ENCODE measurements at regions not wholly inside any gene's neighbourhood (a gene's known extent, or its start where the extent isn't known, plus 50 kb on each side); places are given as distances from the start of the nearest gene placed in this dataset.
"Not testable (repeated sequence)": the region's sequence is repeated elsewhere in the genome, so short reads cannot be mapped to it uniquely, and the experiment has no call there.

- no peaks in the 10 kb centered on the region for H3K4me1 Mint-ChIP-seq
- no peak overlapping the region for H3K27ac Mint-ChIP-seq
- H3K9me3 Mint-ChIP-seq, result peaks cover 24% of the 10 kb centered on the region
- H3K27me3 Mint-ChIP-seq (ENCODE audit: low read depth), result no peaks in the 10 kb centered on the region
- TF ChIP-seq, protein P1, sequence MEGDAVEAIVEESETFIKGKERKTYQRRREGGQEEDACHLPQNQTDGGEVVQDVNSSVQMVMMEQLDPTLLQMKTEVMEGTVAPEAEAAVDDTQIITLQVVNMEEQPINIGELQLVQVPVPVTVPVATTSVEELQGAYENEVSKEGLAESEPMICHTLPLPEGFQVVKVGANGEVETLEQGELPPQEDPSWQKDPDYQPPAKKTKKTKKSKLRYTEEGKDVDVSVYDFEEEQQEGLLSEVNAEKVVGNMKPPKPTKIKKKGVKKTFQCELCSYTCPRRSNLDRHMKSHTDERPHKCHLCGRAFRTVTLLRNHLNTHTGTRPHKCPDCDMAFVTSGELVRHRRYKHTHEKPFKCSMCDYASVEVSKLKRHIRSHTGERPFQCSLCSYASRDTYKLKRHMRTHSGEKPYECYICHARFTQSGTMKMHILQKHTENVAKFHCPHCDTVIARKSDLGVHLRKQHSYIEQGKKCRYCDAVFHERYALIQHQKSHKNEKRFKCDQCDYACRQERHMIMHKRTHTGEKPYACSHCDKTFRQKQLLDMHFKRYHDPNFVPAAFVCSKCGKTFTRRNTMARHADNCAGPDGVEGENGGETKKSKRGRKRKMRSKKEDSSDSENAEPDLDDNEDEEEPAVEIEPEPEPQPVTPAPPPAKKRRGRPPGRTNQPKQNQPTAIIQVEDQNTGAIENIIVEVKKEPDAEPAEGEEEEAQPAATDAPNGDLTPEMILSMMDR (IDR thresholded peaks at IDR 0.05; ENCODE audit: unreplicated experiment in 3 of 3), result no peak
- no peaks in the 10 kb centered on the region for H3K36me3 Mint-ChIP-seq (ENCODE audit: low read depth)
- H3K4me3 Mint-ChIP-seq, result no peak overlapping the region
Measured at GRCh38 chr2:195437521-195437920, 219.5 kb upstream of the SLC39A10 start.

- no peaks in the 10 kb centered on the region for H3K27me3 Mint-ChIP-seq (ENCODE audit: low read depth)
- H3K36me3 Mint-ChIP-seq (ENCODE audit: low read depth), result no peaks in the 10 kb centered on the region
- TF ChIP-seq, protein P1 (IDR thresholded peaks at IDR 0.05; ENCODE audit: unreplicated experiment in 3 of 3), result no peak
- H3K4me3 Mint-ChIP-seq, result no peak overlapping the region
- H3K27ac Mint-ChIP-seq, result no peak overlapping the region
- no peaks in the 10 kb centered on the region for H3K4me1 Mint-ChIP-seq
- peaks cover 3% of the 10 kb centered on the region for H3K9me3 Mint-ChIP-seq
Measured at GRCh38 chr2:195434346-195434745, 222.7 kb upstream of the SLC39A10 start.

DNA sequence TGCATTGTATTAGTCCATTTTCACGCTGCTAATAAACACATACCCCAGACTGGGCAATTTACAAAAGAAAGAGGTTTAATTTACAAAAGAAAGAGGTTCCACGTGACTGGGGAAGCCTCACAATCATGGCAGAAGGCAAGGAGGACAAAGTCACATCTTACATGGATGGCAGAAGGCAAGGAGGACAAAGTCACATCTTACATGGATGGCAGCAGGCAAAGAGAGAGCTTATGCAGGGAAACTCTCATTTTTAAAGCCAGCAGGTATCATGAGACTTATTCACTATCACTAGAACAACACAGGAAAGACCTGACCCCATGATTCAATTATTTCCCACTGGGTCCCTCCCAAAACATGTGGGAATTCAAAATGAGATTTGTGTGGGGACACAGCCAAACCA is 223.3 kb upstream of the SLC39A10 start:
- H3K4me1 Mint-ChIP-seq; H3K27me3 Mint-ChIP-seq (ENCODE audit: low read depth); H3K9me3 Mint-ChIP-seq; H3K4me3 Mint-ChIP-seq; H3K36me3 Mint-ChIP-seq (ENCODE audit: low read depth); H3K27ac Mint-ChIP-seq: not testable (repeated sequence)

DNA sequence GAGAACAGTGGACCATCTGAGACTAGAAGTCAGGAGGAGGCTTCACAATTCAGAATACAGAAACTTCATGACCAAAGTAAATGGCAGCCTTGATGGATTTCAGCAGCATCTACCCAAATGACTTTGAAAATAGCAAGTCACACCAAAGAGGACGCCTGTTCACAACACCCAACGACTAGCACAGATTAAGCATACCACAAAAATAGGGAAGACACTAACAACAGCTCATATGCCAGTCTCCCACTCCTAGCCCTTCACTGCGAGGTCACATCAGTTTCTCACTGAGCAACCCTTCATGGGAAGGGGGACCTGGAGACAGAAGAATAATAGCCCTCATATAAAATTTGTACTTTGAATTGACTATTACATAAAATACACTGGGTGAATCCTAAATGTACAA is 228.4 kb upstream of the SLC39A10 start:
- H3K4me3 Mint-ChIP-seq, result no peak overlapping the region
- TF ChIP-seq, protein P1 (IDR thresholded peaks at IDR 0.05; ENCODE audit: unreplicated experiment in 3 of 3), result no peak
- H3K36me3 Mint-ChIP-seq (ENCODE audit: low read depth), result no peaks in the 10 kb centered on the region
- H3K27me3 Mint-ChIP-seq (ENCODE audit: low read depth), result peaks cover 7% of the 10 kb centered on the region
- no peak overlapping the region for H3K27ac Mint-ChIP-seq
- H3K9me3 Mint-ChIP-seq, result no peaks in the 10 kb centered on the region
- H3K4me1 Mint-ChIP-seq, result no peaks in the 10 kb centered on the region

DNA sequence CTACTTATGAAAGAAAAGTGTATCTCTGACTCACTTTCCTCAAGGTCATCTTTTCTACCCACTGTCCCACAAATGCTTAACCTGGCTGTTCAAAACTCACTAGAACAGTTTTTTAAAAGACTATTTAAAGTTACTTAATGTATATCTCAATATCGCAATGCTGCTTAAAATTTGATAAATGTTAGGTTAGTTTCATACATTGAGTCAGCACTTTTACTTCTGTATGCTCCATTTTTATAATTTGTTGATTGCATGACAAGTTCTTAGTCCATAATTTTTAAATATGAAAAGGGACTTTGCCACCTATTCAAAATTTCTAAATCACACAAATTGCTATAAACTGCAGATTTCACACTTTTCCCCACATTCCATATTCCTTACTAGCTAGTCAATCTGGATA is 231.7 kb upstream of the SLC39A10 start:
- H3K27ac Mint-ChIP-seq, result no peak overlapping the region
- H3K36me3 Mint-ChIP-seq (ENCODE audit: low read depth), result no peaks in the 10 kb centered on the region
- H3K9me3 Mint-ChIP-seq, result no peaks in the 10 kb centered on the region
- TF ChIP-seq, protein P1 (IDR thresholded peaks at IDR 0.05; ENCODE audit: unreplicated experiment in 3 of 3), result no peak
- H3K27me3 Mint-ChIP-seq (ENCODE audit: low read depth), result peaks cover 7% of the 10 kb centered on the region
- H3K4me1 Mint-ChIP-seq, result no peaks in the 10 kb centered on the region
- H3K4me3 Mint-ChIP-seq, result no peak overlapping the region

DNA sequence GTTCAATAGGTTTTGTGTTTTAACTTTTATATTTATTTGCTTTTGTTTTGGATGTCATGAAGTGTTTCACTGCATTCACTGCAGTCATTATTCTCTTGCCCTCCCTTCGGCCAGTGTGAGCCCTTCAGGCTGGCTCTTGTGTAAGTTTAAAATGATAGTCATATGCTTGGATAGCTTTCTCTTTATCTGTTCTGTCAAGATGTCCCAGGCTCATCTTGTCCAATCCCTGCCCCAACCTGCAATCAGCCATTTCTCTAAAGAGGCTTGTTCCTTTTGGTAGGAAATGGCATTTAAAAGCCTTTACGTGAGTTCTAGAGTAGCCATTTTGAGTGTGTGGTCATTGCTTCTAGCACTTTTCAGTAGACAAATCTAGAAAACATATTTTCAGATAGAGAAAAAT is 238.0 kb upstream of the SLC39A10 start:
- H3K9me3 Mint-ChIP-seq, result no peaks in the 10 kb centered on the region
- TF ChIP-seq, protein P1 (IDR thresholded peaks at IDR 0.05; ENCODE audit: unreplicated experiment in 3 of 3), result no peak
- H3K4me1 Mint-ChIP-seq, result peaks cover 4% of the 10 kb centered on the region
- H3K27me3 Mint-ChIP-seq (ENCODE audit: low read depth), result no peaks in the 10 kb centered on the region
- H3K4me3 Mint-ChIP-seq, result no peak overlapping the region
- H3K36me3 Mint-ChIP-seq (ENCODE audit: low read depth), result no peaks in the 10 kb centered on the region
- H3K27ac Mint-ChIP-seq, result no peak overlapping the region
